ENCODE measurements at regions not wholly inside any gene's neighbourhood (a gene's known extent, or its start where the extent isn't known, plus 50 kb on each side); places are given as distances from the start of the nearest gene placed in this dataset.

DNA sequence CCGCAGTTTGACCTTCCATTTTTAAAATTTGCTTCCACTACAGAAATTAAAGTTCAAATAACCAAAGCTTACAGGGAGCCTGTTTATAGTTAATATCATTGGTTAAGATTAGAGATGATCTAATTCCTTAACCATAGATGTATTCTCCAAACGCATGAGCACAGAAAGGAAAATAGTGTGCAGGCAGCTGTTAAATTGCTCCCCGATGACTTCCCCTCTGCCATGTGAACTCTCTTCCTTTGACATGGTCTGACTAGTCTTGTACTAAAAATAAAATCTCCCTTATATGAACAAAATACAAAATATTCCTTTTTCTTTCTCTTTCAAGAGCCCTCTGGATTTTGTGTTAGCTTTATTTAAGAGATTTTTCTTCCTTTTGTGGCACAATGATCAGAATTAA lies 507.6 kb upstream of the AMELY start:
- Histone ChIP-seq H3K4me2 (ENCODE audit: unreplicated experiment) (no peak overlapping the region), H3K9ac (no peak overlapping the region), H4K20me1 (ENCODE audit: insufficient read depth) (no peaks in the 10 kb centered on the region), H3K79me2 (ENCODE audit: insufficient read depth) (no peaks in the 10 kb centered on the region), H3K9me2 (ENCODE audit: insufficient read depth) (no peaks in the 10 kb centered on the region), H3K9me3 (ENCODE audit: low read depth) (no peaks in the 10 kb centered on the region), H3K36me3 (ENCODE audit: low read depth) (no peaks in the 10 kb centered on the region), H3K4me1 (ENCODE audit: insufficient read depth) (peaks cover 13% of the 10 kb centered on the region), H3K4me3 (no peak overlapping the region), H3K27ac (no peak overlapping the region), H3K27me3 (replicated peaks; ENCODE audit: insufficient read depth) (no peaks in the 10 kb centered on the region), H3F3A (ENCODE audit: insufficient read depth) (no peaks in the 10 kb centered on the region), H2AFZ (peak overlapping the region; percentile 48; the same call in 1 of the 2 replicates)
- no peak for DNase-seq
- WGBS, 2 experiments (ENCODE audit: low coverage in 1 of 2, low lambda C conversion rate in 2 of 2, missing lambda C conversion rate in 2 of 2) = 22 to 35% methylated on average over 3 of the region's 3 CpGs
- TF ChIP-seq EZH2 (IDR thresholded peaks at IDR 0.05; ENCODE audit: insufficient read depth, poor library complexity, severe bottlenecking) (no peak), EZH2phosphoT487 (IDR thresholded peaks at IDR 0.05; ENCODE audit: insufficient read depth, low read depth) (no peak)
- in situ Hi-C loops (cut with MboI) = no loop called here

DNA sequence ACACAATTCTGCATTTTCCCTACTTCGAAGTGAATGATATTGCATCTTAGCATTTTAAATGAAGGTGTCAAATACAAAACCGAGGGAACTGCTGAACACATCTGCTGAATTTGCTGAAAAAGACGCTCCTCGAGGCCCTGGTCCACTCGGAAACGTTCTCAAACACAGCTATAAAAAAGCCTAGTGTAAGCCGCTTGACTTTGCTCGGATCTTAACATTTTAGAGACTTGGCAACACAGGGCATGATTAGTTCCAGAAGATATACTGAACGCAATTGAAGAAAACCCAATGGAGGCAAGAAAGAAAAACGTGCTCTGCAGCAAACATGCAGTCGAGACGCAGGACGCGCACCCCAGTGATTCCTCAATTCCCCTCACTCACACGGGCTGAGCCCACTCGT lies 506.4 kb upstream of the AMELY start:
- Histone ChIP-seq H3K9me3 (ENCODE audit: low read depth) (no peaks in the 10 kb centered on the region), H2AFZ (no peak overlapping the region)
- 80% methylated on average over 16 of the region's 16 CpGs for WGBS, 2 experiments (ENCODE audit: low coverage in 1 of 2, low lambda C conversion rate in 2 of 2, missing lambda C conversion rate in 2 of 2)

GRCh38 chrY:7416406-7416805 lies 504.9 kb upstream of the AMELY start:
- H3K27ac ChIP-seq = no peak overlapping the region
- peaks cover 13% of the 10 kb centered on the region for H3K4me1 ChIP-seq (ENCODE audit: insufficient read depth)
- no peaks in the 10 kb centered on the region for H4K20me1 ChIP-seq (ENCODE audit: insufficient read depth)
- no peak overlapping the region for H3K4me2 ChIP-seq (ENCODE audit: unreplicated experiment)
- H3F3A ChIP-seq (ENCODE audit: insufficient read depth) = no peaks in the 10 kb centered on the region
- H3K4me3 ChIP-seq = no peak overlapping the region
- no peaks in the 10 kb centered on the region for H3K79me2 ChIP-seq (ENCODE audit: insufficient read depth)
- in situ Hi-C loops (cut with MboI) = no loop called here
- no peaks in the 10 kb centered on the region for H3K9me3 ChIP-seq (ENCODE audit: low read depth)
- H3K9me2 ChIP-seq (ENCODE audit: insufficient read depth) = no peaks in the 10 kb centered on the region
- H3K27me3 ChIP-seq (replicated peaks; ENCODE audit: insufficient read depth) = no peaks in the 10 kb centered on the region
- no peaks in the 10 kb centered on the region for H3K36me3 ChIP-seq (ENCODE audit: low read depth)
- H2AFZ ChIP-seq = no peak overlapping the region
- DNase-seq = no peak
- TF ChIP-seq EZH2phosphoT487 (IDR thresholded peaks at IDR 0.05; ENCODE audit: insufficient read depth, low read depth) = no peak
- no peak for TF ChIP-seq EZH2 (IDR thresholded peaks at IDR 0.05; ENCODE audit: insufficient read depth, poor library complexity, severe bottlenecking)
- WGBS, 2 experiments (ENCODE audit: low coverage in 1 of 2, low lambda C conversion rate in 2 of 2, missing lambda C conversion rate in 2 of 2) = 71 to 76% methylated on average over 3 of the region's 3 CpGs
- no peak overlapping the region for H3K9ac ChIP-seq

More for the DNA sequence above, 506.4 kb upstream of the AMELY start:
- Histone ChIP-seq H3K4me1 (ENCODE audit: insufficient read depth) (peaks cover 13% of the 10 kb centered on the region), H3K4me2 (ENCODE audit: unreplicated experiment) (no peak overlapping the region), H3K9me2 (ENCODE audit: insufficient read depth) (no peaks in the 10 kb centered on the region), H3K79me2 (ENCODE audit: insufficient read depth) (no peaks in the 10 kb centered on the region), H3F3A (ENCODE audit: insufficient read depth) (no peaks in the 10 kb centered on the region), H4K20me1 (ENCODE audit: insufficient read depth) (no peaks in the 10 kb centered on the region), H3K27me3 (replicated peaks; ENCODE audit: insufficient read depth) (no peaks in the 10 kb centered on the region), H3K9ac (no peak overlapping the region), H3K4me3 (no peak overlapping the region), H3K27ac (no peak overlapping the region), H3K36me3 (ENCODE audit: low read depth) (no peaks in the 10 kb centered on the region)
- TF ChIP-seq EZH2phosphoT487 (IDR thresholded peaks at IDR 0.05; ENCODE audit: insufficient read depth, low read depth) (no peak), EZH2 (IDR thresholded peaks at IDR 0.05; ENCODE audit: insufficient read depth, poor library complexity, severe bottlenecking) (no peak)
- in situ Hi-C loops (cut with MboI) = no loop called here
- DNase-seq = no peak

GRCh38 chrY:7415157-7415633 lies 503.6 kb upstream of the AMELY start:
- 13 to 17% methylated on average over 7 of the region's 7 CpGs for WGBS, 2 experiments (ENCODE audit: low coverage in 1 of 2, low lambda C conversion rate in 2 of 2, missing lambda C conversion rate in 2 of 2)
- no peaks in the 10 kb centered on the region for H3K9me3 ChIP-seq (ENCODE audit: low read depth)
- peak overlapping the region; percentile 25; the same call in 1 of the 2 replicates for H3K9ac ChIP-seq
- H3F3A ChIP-seq (ENCODE audit: insufficient read depth) = no peaks in the 10 kb centered on the region
- H2AFZ ChIP-seq = peak overlapping the region; percentile 22; the same call in 1 of the 2 replicates
- peak; percentile 65 for DNase-seq
- in situ Hi-C loops (cut with MboI) = no loop called here
- H3K27me3 ChIP-seq (replicated peaks; ENCODE audit: insufficient read depth) = no peaks in the 10 kb centered on the region
- no peaks in the 10 kb centered on the region for H3K36me3 ChIP-seq (ENCODE audit: low read depth)
- peak overlapping the region; percentile 40 for H3K4me2 ChIP-seq (ENCODE audit: unreplicated experiment)
- no peaks in the 10 kb centered on the region for H3K9me2 ChIP-seq (ENCODE audit: insufficient read depth)
- H3K79me2 ChIP-seq (ENCODE audit: insufficient read depth) = no peaks in the 10 kb centered on the region
- H3K4me3 ChIP-seq = no peak overlapping the region; the same call in 1 of the 2 replicates
- H3K27ac ChIP-seq = peak overlapping the region; percentile 75
- H4K20me1 ChIP-seq (ENCODE audit: insufficient read depth) = no peaks in the 10 kb centered on the region
- no peak for TF ChIP-seq EZH2 (IDR thresholded peaks at IDR 0.05; ENCODE audit: insufficient read depth, poor library complexity, severe bottlenecking)
- peaks cover 13% of the 10 kb centered on the region for H3K4me1 ChIP-seq (ENCODE audit: insufficient read depth)

- no peak overlapping the region for H3K27ac ChIP-seq
- no peak overlapping the region for H3K4me2 ChIP-seq (ENCODE audit: unreplicated experiment)
- no peaks in the 10 kb centered on the region for H3K9me2 ChIP-seq (ENCODE audit: insufficient read depth)
- H3F3A ChIP-seq (ENCODE audit: insufficient read depth) = no peaks in the 10 kb centered on the region
- H3K9ac ChIP-seq = no peak overlapping the region
- no peaks in the 10 kb centered on the region for H3K4me1 ChIP-seq (ENCODE audit: insufficient read depth)
- in situ Hi-C loops (cut with MboI) = no loop called here
- H3K27me3 ChIP-seq (replicated peaks; ENCODE audit: insufficient read depth) = no peaks in the 10 kb centered on the region
- H3K9me3 ChIP-seq (ENCODE audit: low read depth) = no peaks in the 10 kb centered on the region
- no peaks in the 10 kb centered on the region for H3K79me2 ChIP-seq (ENCODE audit: insufficient read depth)
- H3K36me3 ChIP-seq (ENCODE audit: low read depth) = no peaks in the 10 kb centered on the region
- WGBS, 2 experiments (ENCODE audit: low coverage in 1 of 2, low lambda C conversion rate in 2 of 2, missing lambda C conversion rate in 2 of 2) = 89 to 98% methylated on average over 4 of the region's 4 CpGs
- H3K4me3 ChIP-seq = no peak overlapping the region
- no peak for DNase-seq
- no peak overlapping the region for H2AFZ ChIP-seq
- TF ChIP-seq EZH2 (IDR thresholded peaks at IDR 0.05; ENCODE audit: insufficient read depth, poor library complexity, severe bottlenecking) = no peak
- no peak for TF ChIP-seq EZH2phosphoT487 (IDR thresholded peaks at IDR 0.05; ENCODE audit: insufficient read depth, low read depth)
- no peaks in the 10 kb centered on the region for H4K20me1 ChIP-seq (ENCODE audit: insufficient read depth)
These were observed 478.5 kb upstream of the AMELY start for GRCh38 chrY:7390056-7390455.
